CD4-positive, alpha-beta T cell (primary cell): ENCODE measurements at regions not wholly inside any gene's neighbourhood (a gene's known extent, or its start where the extent isn't known, plus 50 kb on each side); places are given as distances from the start of the nearest gene placed in this dataset.

ENCODE experiments used
- ATAC-seq: fragments of 200-7000 bp; cut with Tn5 transposase; one replicate; pipeline ENCODE4 v1.10.0; 2022; ENCODE audit warnings: mild to moderate bottlenecking; ENCODE audit not compliant: poor library complexity
- CTCF ChIA-PET: fragments of 350-600 bp; sonication (Branson Sonifier 250); formaldehyde crosslinking; loops from one replicate; lab custom pipeline; 2021; ENCODE audit warnings: antibody characterized with exemption, inconsistent platforms; lab: Charles Lee
- POLR2A ChIA-PET: fragments of 350-600 bp; sonication (Branson Sonifier 250); formaldehyde crosslinking; loops from one replicate; lab custom pipeline; 2021; ENCODE audit warnings: antibody characterized with exemption, inconsistent platforms; lab: Charles Lee
- DNase-seq, 14 experiments: peaks; one replicate each; pipeline ENCODE4 v3.0.0-alpha.2; 2013 to 2020; ENCODE audit warnings: mixed read lengths in 2 of 14
- H3K27ac ChIP-seq, 2 donors: one replicate each; pipeline versions ENCODE4 v1.5.1 to v1.7.0; 2013; ENCODE audit warnings: low read length in 2 of 2, low read depth in 1 of 2, mild to moderate bottlenecking in 1 of 2
- H3K27me3 ChIP-seq, 2 experiments: 1 replicate in 1 of 2; 2 replicates in 1 of 2; pipeline versions ENCODE4 v1.6.1 to v1.7.0; 2013; ENCODE audit warnings: low read length in 2 of 2, control low read depth in 1 of 2, mild to moderate bottlenecking in 1 of 2, moderate library complexity in 1 of 2; ENCODE audit not compliant: insufficient read depth in 2 of 2, control insufficient read depth in 1 of 2
- H3K36me3 ChIP-seq: one replicate; pipeline ENCODE4 v1.6.1; 2013; ENCODE audit warnings: low read length, control low read depth; ENCODE audit not compliant: insufficient read depth
- H3K4me1 ChIP-seq: one replicate; pipeline ENCODE4 v1.6.1; 2013; ENCODE audit warnings: low read length, control low read depth; ENCODE audit not compliant: insufficient read depth
- H3K4me3 ChIP-seq: one replicate; pipeline ENCODE4 v1.5.1; 2013; ENCODE audit warnings: mild to moderate bottlenecking, low read length, moderate library complexity
- H3K9me3 ChIP-seq, 2 experiments: 1 replicate in 1 of 2; 2 replicates in 1 of 2; pipeline versions ENCODE4 v1.6.1 to v1.7.0; 2013; ENCODE audit warnings: low read length in 2 of 2, mild to moderate bottlenecking in 2 of 2, control low read depth in 1 of 2, moderate library complexity in 1 of 2; ENCODE audit not compliant: control insufficient read depth in 1 of 2, insufficient read depth in 1 of 2
- H3K27ac Mint-ChIP-seq: one replicate; pipeline ENCODE4 v1.8.0; 2020; ENCODE audit warnings: mixed read lengths
- H3K27me3 Mint-ChIP-seq: one replicate; pipeline ENCODE4 v1.8.0; 2021; ENCODE audit warnings: mixed read lengths
- H3K36me3 Mint-ChIP-seq: one replicate; pipeline ENCODE4 v1.8.0; 2021; ENCODE audit warnings: low read depth, mixed read lengths
- H3K4me1 Mint-ChIP-seq: one replicate; pipeline ENCODE4 v1.8.0; 2021; ENCODE audit warnings: low read depth, mixed read lengths
- H3K4me3 Mint-ChIP-seq: one replicate; pipeline ENCODE4 v1.8.0; 2020; ENCODE audit warnings: mild to moderate bottlenecking, mixed read lengths
- H3K9me3 Mint-ChIP-seq: one replicate; pipeline ENCODE4 v1.8.0; 2020; ENCODE audit warnings: mixed read lengths
- intact Hi-C, 2 experiments: fragments of 100-400 bp; cut with DNase I in 1 of 2; cut with micrococcal nuclease in 1 of 2; formaldehyde crosslinking; loops; one replicate each; pipeline versions ENCODE4 v1.15.1 to v1.9.0; 2023 to 2025; cut with DNase I, micrococcal nuclease
- TF ChIP-seq, protein P1 (sequence below): fragments of 200-600 bp; IDR thresholded peaks from one replicate; pipeline ENCODE4 v1.8.0; 2022; ENCODE audit warnings: antibody characterized with exemption, mild to moderate bottlenecking

DNA sequence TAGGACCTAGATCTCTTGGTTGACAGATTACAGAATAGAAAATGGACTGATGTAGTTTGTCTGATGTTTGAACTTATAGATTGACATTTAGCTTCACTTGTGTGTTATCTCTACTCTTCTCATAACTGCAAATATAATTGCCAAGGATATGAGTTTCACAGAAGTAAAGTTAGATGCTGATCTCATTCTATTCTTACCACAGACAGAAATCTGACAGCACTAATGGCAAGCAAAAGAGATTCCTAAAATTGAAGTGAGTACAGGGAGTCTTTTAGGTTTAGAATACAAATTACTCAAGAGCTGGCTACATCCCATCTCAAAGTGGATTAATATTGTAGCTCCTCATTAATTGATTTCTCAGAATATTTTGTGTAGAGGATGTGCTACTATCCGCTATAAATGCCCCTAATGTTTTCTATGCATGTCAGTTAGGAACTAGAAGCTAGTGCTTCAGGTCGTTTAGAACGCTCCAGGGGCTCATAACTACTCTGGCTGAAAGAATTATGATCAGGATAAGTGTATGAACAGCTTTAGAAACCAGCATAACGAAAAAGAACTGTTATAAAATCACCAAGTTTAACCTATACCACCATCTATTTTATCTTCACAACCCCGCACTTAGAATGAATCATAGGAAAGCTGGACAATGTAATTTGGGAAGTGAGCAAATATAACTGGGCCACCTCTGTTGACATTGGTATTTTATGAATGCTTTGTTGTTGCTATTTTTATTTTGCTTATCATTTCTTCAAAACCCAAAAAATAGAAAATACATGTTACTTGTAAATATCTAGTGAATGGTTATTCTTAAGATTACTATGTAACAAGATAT is 378.8 kb upstream of the REG3G start:
- Mint-ChIP-seq H3K9me3 (peaks cover 13% of the 10 kb centered on the region), H3K36me3 (no peaks in the 10 kb centered on the region), H3K4me1 (no peaks in the 10 kb centered on the region), H3K4me3 (no peak overlapping the region), H3K27ac (no peak overlapping the region), H3K27me3 (no peaks in the 10 kb centered on the region)
- intact Hi-C loops = no loop called here
- TF ChIP-seq, protein P1, sequence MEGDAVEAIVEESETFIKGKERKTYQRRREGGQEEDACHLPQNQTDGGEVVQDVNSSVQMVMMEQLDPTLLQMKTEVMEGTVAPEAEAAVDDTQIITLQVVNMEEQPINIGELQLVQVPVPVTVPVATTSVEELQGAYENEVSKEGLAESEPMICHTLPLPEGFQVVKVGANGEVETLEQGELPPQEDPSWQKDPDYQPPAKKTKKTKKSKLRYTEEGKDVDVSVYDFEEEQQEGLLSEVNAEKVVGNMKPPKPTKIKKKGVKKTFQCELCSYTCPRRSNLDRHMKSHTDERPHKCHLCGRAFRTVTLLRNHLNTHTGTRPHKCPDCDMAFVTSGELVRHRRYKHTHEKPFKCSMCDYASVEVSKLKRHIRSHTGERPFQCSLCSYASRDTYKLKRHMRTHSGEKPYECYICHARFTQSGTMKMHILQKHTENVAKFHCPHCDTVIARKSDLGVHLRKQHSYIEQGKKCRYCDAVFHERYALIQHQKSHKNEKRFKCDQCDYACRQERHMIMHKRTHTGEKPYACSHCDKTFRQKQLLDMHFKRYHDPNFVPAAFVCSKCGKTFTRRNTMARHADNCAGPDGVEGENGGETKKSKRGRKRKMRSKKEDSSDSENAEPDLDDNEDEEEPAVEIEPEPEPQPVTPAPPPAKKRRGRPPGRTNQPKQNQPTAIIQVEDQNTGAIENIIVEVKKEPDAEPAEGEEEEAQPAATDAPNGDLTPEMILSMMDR = no peak
- ATAC-seq = no peak
- Histone ChIP-seq H3K36me3 (no peaks in the 10 kb centered on the region), H3K9me3 (peaks cover 1 to 4% of the 10 kb centered on the region in 2 experiments), H3K27ac (no peak overlapping the region), H3K4me3 (no peak overlapping the region), H3K27me3 (no peaks in the 10 kb centered on the region), H3K4me1 (no peaks in the 10 kb centered on the region)
- no peak for DNase-seq
- POLR2A ChIA-PET = no interaction called here
- CTCF ChIA-PET = no interaction called here

- ATAC-seq = no peak
These were observed 376.9 kb upstream of the REG3G start for GRCh38 chr2:78648558-78648957.

DNA sequence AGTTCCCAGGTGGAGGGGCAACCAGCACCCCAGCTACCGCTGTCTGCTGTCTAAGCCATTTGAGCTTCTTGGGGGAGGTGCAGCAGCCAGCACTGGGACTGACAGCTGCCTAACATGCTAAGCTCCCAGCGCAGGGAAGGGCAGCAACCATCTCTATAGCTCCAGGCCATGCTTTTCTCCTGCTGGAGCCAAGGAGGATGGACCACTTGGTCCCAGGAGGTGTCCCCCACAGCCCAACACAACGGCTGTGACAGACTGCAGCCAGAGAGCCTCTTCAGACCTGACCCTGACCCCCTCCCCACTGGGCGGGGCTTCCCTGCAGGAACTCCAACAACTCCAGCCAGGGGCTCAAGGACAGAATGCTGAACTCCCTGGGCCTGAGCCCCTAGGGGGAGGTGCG is 370.6 kb upstream of the REG3G start:
- H3K36me3 Mint-ChIP-seq = no peaks in the 10 kb centered on the region
- Histone ChIP-seq H3K36me3 (no peaks in the 10 kb centered on the region), H3K4me3 (no peak overlapping the region), H3K27ac (no peak overlapping the region), H3K4me1 (no peaks in the 10 kb centered on the region), H3K9me3 (peaks cover 0 to 17% of the 10 kb centered on the region in 2 experiments), H3K27me3 (no peaks in the 10 kb centered on the region)
- ChIA-PET CTCF (no interaction called here), POLR2A (no interaction called here)
- ATAC-seq (no peak), DNase-seq (no peak)
- intact Hi-C loops = no loop called here
- H3K27ac Mint-ChIP-seq = no peak overlapping the region
- no peaks in the 10 kb centered on the region for H3K4me1 Mint-ChIP-seq
- peaks cover 21% of the 10 kb centered on the region for H3K9me3 Mint-ChIP-seq
- no peak overlapping the region for H3K4me3 Mint-ChIP-seq
- H3K27me3 Mint-ChIP-seq = no peaks in the 10 kb centered on the region
- TF ChIP-seq, protein P1 = no peak

More at GRCh38 chr2:78648558-78648957, 376.9 kb upstream of the REG3G start:
- peaks cover 15% of the 10 kb centered on the region for H3K9me3 Mint-ChIP-seq
- H3K36me3 Mint-ChIP-seq = no peaks in the 10 kb centered on the region
- DNase-seq = no peak
- H3K4me3 ChIP-seq = no peak overlapping the region
- no peak overlapping the region for H3K4me3 Mint-ChIP-seq
- no peaks in the 10 kb centered on the region for H3K27me3 Mint-ChIP-seq
- no peaks in the 10 kb centered on the region for H3K27me3 ChIP-seq
- H3K9me3 ChIP-seq = peaks cover 0 to 7% of the 10 kb centered on the region in 2 experiments
- TF ChIP-seq, protein P1 = no peak
- H3K36me3 ChIP-seq = no peaks in the 10 kb centered on the region
- no peaks in the 10 kb centered on the region for H3K4me1 ChIP-seq
- no peak overlapping the region for H3K27ac Mint-ChIP-seq
- ChIA-PET CTCF (no interaction called here), POLR2A (no interaction called here)
- no peak overlapping the region for H3K27ac ChIP-seq
- intact Hi-C loops = no loop called here
- no peaks in the 10 kb centered on the region for H3K4me1 Mint-ChIP-seq
